Neural progenitor cell (in vitro differentiated cells): ENCODE measurements at regions not wholly inside any gene's neighbourhood (a gene's known extent, or its start where the extent isn't known, plus 50 kb on each side); places are given as distances from the start of the nearest gene placed in this dataset.

Experiments
- DNase-seq: peaks from one replicate; pipeline ENCODE4 v3.0.0-alpha.2; 2016; ENCODE audit warnings: low spot score
- H2AFZ ChIP-seq: fragments of 200-600 bp; sonication (generic); replicated peaks from 2 replicates; pipeline ENCODE4 v1.6.1; 2016; ENCODE audit warnings: antibody characterized with exemption
- H3F3A ChIP-seq: fragments of 200-600 bp; sonication (generic); 2 replicates; pipeline ENCODE4 v1.6.1; 2016; ENCODE audit warnings: antibody characterized with exemption, low read depth
- H3K27ac ChIP-seq: fragments of 200-600 bp; sonication (generic); 2 replicates; pipeline ENCODE4 v1.5.1; 2016; ENCODE audit warnings: mild to moderate bottlenecking
- H3K27me3 ChIP-seq: fragments of 200-600 bp; sonication (generic); 2 replicates; pipeline ENCODE4 v1.6.1; 2016; ENCODE audit warnings: mild to moderate bottlenecking, moderate library complexity
- H3K36me3 ChIP-seq: fragments of 200-600 bp; sonication (generic); 2 replicates; pipeline ENCODE4 v1.5.1; 2016
- H3K4me1 ChIP-seq: fragments of 200-600 bp; sonication (generic); 2 replicates; pipeline ENCODE4 v1.6.1; 2016; ENCODE audit warnings: mixed run types
- H3K4me2 ChIP-seq: fragments of 200-600 bp; sonication (generic); 2 replicates; pipeline ENCODE4 v1.6.1; 2016
- H3K4me3 ChIP-seq: fragments of 200-600 bp; sonication (generic); 2 replicates; pipeline ENCODE4 v1.5.1; 2016
- H3K79me2 ChIP-seq: fragments of 200-600 bp; sonication (generic); 2 replicates; pipeline ENCODE4 v1.6.1; 2016; ENCODE audit warnings: low read depth
- H3K9ac ChIP-seq: fragments of 200-600 bp; sonication (generic); 2 replicates; pipeline ENCODE4 v1.6.1; 2016
- H3K9me3 ChIP-seq: fragments of 200-600 bp; sonication (generic); 2 replicates; pipeline ENCODE4 v1.5.1; 2016; ENCODE audit warnings: low read depth
- H4K20me1 ChIP-seq: fragments of 200-600 bp; sonication (generic); 2 replicates; pipeline ENCODE4 v1.6.1; 2016; ENCODE audit warnings: low read depth
- H3K27ac Mint-ChIP-seq: 3 replicates; pipeline ENCODE4 v1.8.0; 2021; ENCODE audit warnings: mixed read lengths
- H3K27me3 Mint-ChIP-seq: 2 replicates; pipeline ENCODE4 v1.8.0; 2022; ENCODE audit warnings: low read depth, mild to moderate bottlenecking, inconsistent platforms, moderate library complexity, mixed read lengths; ENCODE audit not compliant: insufficient read depth
- H3K36me3 Mint-ChIP-seq: 3 replicates; pipeline ENCODE4 v1.8.0; 2021; ENCODE audit warnings: mixed read lengths
- H3K4me1 Mint-ChIP-seq: 3 replicates; pipeline ENCODE4 v1.8.0; 2021; ENCODE audit warnings: mixed read lengths
- H3K4me3 Mint-ChIP-seq: 3 replicates; pipeline ENCODE4 v1.8.0; 2021; ENCODE audit warnings: mild to moderate bottlenecking, moderate library complexity, mixed read lengths
- H3K9me3 Mint-ChIP-seq: 3 replicates; pipeline ENCODE4 v1.8.0; 2020; ENCODE audit warnings: mixed read lengths
- CTCF ChIP-seq: fragments of 200-600 bp; sonication (generic); IDR thresholded peaks from 2 replicates; pipeline ENCODE4 v1.5.1; 2017; ENCODE audit warnings: antibody characterized with exemption, mild to moderate bottlenecking
- EZH2 ChIP-seq: fragments of 200-600 bp; sonication (generic); IDR thresholded peaks from 2 replicates; pipeline ENCODE4 v1.6.1; 2017; ENCODE audit warnings: antibody characterized with exemption, mild to moderate bottlenecking, moderate library complexity
- EZH2phosphoT487 ChIP-seq: fragments of 200-600 bp; sonication (generic); IDR thresholded peaks from 2 replicates; pipeline ENCODE4 v1.6.1; 2017; ENCODE audit warnings: antibody characterized with exemption

GRCh38 chr22:48569476-48570233 is 1258.0 kb downstream of the BRD1 start:
- H2AFZ ChIP-seq, result no peak overlapping the region
- peaks cover 12% of the 10 kb centered on the region for H3K36me3 Mint-ChIP-seq
- H3K9me3 ChIP-seq, result peaks cover 6% of the 10 kb centered on the region
- no peak overlapping the region for H3K4me3 ChIP-seq
- peaks cover 4% of the 10 kb centered on the region for H3K27me3 ChIP-seq
- TF ChIP-seq EZH2phosphoT487 (no peak), CTCF (no peak), EZH2 (no peak)
- no peak overlapping the region for H3K4me2 ChIP-seq
- H3F3A ChIP-seq, result no peaks in the 10 kb centered on the region
- no peak for DNase-seq
- peaks cover 4% of the 10 kb centered on the region for H3K4me1 ChIP-seq
- H4K20me1 ChIP-seq, result no peaks in the 10 kb centered on the region
- H3K27me3 Mint-ChIP-seq, result peaks cover 6% of the 10 kb centered on the region
- H3K27ac Mint-ChIP-seq, result no peak overlapping the region
- H3K9ac ChIP-seq, result no peak overlapping the region
- peaks cover under 1% of the 10 kb centered on the region for H3K4me1 Mint-ChIP-seq
- H3K27ac ChIP-seq, result no peak overlapping the region
- H3K9me3 Mint-ChIP-seq, result peaks cover 26% of the 10 kb centered on the region
- peaks cover 3% of the 10 kb centered on the region for H3K36me3 ChIP-seq
- no peak overlapping the region for H3K4me3 Mint-ChIP-seq
- no peaks in the 10 kb centered on the region for H3K79me2 ChIP-seq

- Histone ChIP-seq H3K79me2 (no peaks in the 10 kb centered on the region), H3K4me2 (no peak overlapping the region)
- H3K4me1 Mint-ChIP-seq, result no peaks in the 10 kb centered on the region
Observed at GRCh38 chr22:48568736-48569330, 1258.8 kb downstream of the BRD1 start.

GRCh38 chr22:48567213-48567975 is 1260.3 kb downstream of the BRD1 start:
- Histone ChIP-seq H3K9ac (no peak overlapping the region), H3K4me2 (no peak overlapping the region)

More at GRCh38 chr22:48568736-48569330, 1258.8 kb downstream of the BRD1 start:
- Mint-ChIP-seq H3K4me3 (no peak overlapping the region), H3K27me3 (peaks cover 5% of the 10 kb centered on the region), H3K36me3 (peaks cover 14% of the 10 kb centered on the region), H3K27ac (no peak overlapping the region), H3K9me3 (peaks cover 27% of the 10 kb centered on the region)
- Histone ChIP-seq H3F3A (no peaks in the 10 kb centered on the region), H3K9ac (no peak overlapping the region), H3K4me3 (no peak overlapping the region), H3K27me3 (no peaks in the 10 kb centered on the region), H3K27ac (no peak overlapping the region), H3K36me3 (peaks cover 3% of the 10 kb centered on the region), H3K4me1 (peaks cover 4% of the 10 kb centered on the region), H3K9me3 (peaks cover 6% of the 10 kb centered on the region), H4K20me1 (no peaks in the 10 kb centered on the region), H2AFZ (no peak overlapping the region)
- no peak for DNase-seq
- TF ChIP-seq CTCF (no peak), EZH2phosphoT487 (no peak), EZH2 (no peak)

More at GRCh38 chr22:48567213-48567975, 1260.3 kb downstream of the BRD1 start:
- peaks cover 2% of the 10 kb centered on the region for H3K27me3 Mint-ChIP-seq
- Histone ChIP-seq H3K27me3 (no peaks in the 10 kb centered on the region), H4K20me1 (no peaks in the 10 kb centered on the region), H3F3A (no peaks in the 10 kb centered on the region), H3K4me3 (no peak overlapping the region), H3K9me3 (peaks cover 6% of the 10 kb centered on the region), H3K79me2 (no peaks in the 10 kb centered on the region), H3K36me3 (peaks cover 3% of the 10 kb centered on the region), H3K27ac (no peak overlapping the region), H2AFZ (no peak overlapping the region), H3K4me1 (peaks cover 4% of the 10 kb centered on the region)
- peaks cover 13% of the 10 kb centered on the region for H3K36me3 Mint-ChIP-seq
- TF ChIP-seq EZH2phosphoT487 (no peak), CTCF (no peak), EZH2 (no peak)
- no peak for DNase-seq
- H3K9me3 Mint-ChIP-seq, result peaks cover 26% of the 10 kb centered on the region
- no peak overlapping the region for H3K4me3 Mint-ChIP-seq
- H3K27ac Mint-ChIP-seq, result no peak overlapping the region
- no peaks in the 10 kb centered on the region for H3K4me1 Mint-ChIP-seq
